VCaP (cell line): ENCODE measurements at regions not wholly inside any gene's neighbourhood (a gene's known extent, or its start where the extent isn't known, plus 50 kb on each side); places are given as distances from the start of the nearest gene placed in this dataset.
A peak's percentile ranks its signal among the peaks of the same experiment; 100 is the strongest.

ENCODE experiments used
- H3K27ac ChIP-seq: fragments of 450-650 bp; 2 replicates; pipeline ENCODE4 v1.5.1; 2017
- TF ChIP-seq, protein P1 (sequence below): fragments of 450-650 bp; conservative IDR thresholded peaks from 2 replicates; pipeline ENCODE4 v1.5.1; 2017; ENCODE audit warnings: mild to moderate bottlenecking, moderate library complexity

DNA sequence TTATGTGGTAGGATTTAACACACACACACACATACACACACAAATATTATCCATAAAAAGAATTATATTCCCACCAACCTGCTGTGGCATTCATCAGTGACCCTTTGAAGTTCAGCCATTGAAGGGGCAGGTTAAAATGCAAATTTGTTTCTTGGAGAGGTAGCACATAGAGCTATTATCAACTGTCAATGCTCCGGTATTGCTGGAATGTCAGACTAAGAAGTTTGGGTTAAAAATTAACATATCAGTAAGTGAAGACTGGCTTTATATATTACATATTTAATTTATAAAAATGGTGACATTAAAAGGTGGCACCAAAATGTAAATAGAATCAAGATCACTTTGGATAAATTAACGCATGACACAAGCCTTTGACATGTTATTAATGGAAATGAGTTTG lies 207.3 kb downstream of the DAD1 start:
- H3K27ac ChIP-seq = no peak overlapping the region
- TF ChIP-seq, protein P1, sequence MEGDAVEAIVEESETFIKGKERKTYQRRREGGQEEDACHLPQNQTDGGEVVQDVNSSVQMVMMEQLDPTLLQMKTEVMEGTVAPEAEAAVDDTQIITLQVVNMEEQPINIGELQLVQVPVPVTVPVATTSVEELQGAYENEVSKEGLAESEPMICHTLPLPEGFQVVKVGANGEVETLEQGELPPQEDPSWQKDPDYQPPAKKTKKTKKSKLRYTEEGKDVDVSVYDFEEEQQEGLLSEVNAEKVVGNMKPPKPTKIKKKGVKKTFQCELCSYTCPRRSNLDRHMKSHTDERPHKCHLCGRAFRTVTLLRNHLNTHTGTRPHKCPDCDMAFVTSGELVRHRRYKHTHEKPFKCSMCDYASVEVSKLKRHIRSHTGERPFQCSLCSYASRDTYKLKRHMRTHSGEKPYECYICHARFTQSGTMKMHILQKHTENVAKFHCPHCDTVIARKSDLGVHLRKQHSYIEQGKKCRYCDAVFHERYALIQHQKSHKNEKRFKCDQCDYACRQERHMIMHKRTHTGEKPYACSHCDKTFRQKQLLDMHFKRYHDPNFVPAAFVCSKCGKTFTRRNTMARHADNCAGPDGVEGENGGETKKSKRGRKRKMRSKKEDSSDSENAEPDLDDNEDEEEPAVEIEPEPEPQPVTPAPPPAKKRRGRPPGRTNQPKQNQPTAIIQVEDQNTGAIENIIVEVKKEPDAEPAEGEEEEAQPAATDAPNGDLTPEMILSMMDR = no peak

DNA sequence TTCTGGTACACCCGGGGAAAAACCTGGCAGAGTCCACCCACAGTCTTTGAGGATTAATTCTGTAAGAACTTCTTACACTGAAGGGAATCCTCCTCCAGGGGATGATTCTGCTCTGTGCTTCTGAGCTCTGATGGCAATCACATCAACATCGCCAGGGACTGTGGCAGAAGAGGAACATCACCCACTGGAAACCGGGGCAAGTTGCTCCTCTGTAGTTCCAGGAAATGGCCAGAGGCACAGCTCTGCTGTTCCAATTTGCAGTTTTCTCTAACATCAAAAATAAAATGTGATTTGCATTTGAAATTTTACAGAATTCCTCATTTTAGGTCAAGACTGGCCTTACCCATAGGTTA lies 207.6 kb downstream of the DAD1 start:
- TF ChIP-seq, protein P1 = no peak
- H3K27ac ChIP-seq = no peak overlapping the region

DNA sequence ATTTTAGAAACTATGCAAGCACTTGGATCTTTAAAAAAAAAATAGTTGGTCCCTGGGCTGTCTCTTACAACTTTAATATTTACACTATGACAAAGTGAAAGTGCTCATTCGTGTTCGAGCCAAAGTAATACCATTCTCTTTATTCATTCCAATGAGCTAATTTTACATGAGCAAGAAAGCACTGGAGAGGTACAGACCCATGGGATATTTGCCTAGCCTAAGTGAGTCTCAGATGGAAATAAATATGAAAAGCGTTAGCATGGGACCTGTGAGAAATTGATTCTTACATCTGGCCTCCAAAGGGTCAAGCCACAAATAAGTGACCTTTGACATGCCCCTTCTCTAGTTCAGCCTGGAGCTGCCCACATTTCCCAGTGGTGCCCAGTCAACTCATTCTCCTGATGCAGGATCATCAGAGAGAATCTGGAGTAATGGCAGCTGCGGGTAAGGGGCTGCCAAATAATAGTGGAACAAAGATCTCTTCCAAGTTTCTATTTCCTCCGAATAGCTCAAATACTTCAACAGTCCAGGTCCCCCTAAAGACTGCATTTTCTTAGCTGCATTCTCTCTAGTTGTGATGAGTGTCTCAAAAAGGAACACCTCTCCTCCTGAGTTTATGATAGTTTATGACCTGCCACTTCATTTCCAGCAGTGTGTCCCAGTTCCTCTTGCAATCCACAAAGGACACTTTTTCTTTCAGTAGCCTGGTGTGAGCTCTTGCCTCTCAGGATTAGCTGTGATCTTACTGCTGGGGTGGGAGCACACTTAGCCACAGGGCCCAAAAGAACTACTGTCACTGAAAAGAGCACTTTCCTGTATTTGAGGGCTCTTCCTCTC lies 208.2 kb downstream of the DAD1 start:
- no peak overlapping the region for H3K27ac ChIP-seq
- TF ChIP-seq, protein P1 = no peak

DNA sequence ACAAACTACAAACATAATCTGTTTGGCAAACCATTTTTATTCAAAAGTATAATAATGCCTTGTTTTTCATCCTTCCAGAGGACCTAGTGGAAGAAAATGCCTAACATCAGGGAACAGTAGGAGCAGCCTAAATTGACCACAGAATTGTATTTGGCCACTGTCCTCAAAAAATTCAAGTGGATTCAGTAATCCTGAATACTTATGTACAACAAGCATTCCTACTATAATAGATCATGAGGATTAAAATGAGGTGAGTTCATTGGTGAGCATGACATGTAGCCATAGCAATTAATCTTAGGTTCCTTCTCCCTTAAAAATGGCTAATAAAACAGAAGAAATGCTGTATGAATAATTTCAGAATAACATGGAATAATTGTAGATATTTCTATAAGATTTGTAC lies 209.3 kb downstream of the DAD1 start:
- TF ChIP-seq, protein P1 = no peak

DNA sequence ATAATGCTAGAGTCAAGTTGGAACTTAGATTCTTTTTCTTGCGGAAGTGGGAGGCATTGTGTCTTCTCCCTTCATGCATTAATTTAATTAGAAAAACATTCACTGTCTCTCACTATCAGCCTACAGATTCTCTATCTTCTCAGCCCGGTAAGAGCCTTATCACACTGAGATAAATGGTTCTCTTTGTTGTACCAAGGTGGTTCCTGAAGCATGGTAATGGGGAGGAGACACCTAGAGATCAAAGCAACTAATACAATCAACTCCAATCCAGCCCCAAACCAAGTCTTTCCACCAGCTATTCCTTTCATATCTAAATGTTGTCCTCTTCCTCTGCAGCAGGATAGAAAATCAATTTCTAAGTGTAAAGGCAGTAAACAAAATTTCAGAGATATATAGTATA lies 210.8 kb downstream of the DAD1 start:
- TF ChIP-seq, protein P1 = no peak
- no peak overlapping the region for H3K27ac ChIP-seq

More for the DNA sequence above, 209.3 kb downstream of the DAD1 start:
- H3K27ac ChIP-seq = no peak overlapping the region

DNA sequence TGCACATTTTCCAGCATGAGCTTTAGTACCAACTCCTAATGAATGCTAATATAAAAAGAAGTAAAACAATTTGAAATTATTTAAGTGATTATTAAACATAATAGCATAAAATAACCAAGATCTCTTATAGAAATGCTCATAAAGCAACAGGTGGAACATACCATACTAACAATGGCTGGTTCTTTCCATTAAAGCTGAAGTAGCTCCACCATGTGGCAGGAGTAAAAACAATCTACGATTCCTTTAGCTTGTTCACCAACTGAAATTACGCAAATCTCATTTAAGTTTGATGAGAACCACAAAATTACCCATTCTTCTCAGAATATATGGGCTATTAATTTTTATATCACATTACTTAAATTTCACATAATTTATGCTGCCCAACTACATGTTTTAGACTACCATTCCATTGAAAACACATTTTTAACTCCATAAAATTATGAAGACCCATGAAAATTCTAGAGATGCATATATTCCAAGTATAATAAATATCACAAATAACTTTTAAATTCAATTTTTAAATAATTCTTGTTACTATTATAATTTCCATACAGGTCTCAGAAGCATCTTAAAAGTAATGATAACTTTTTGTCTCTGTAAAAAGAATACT lies 213.6 kb downstream of the DAD1 start:
- TF ChIP-seq, protein P1 = peak; percentile 78

DNA sequence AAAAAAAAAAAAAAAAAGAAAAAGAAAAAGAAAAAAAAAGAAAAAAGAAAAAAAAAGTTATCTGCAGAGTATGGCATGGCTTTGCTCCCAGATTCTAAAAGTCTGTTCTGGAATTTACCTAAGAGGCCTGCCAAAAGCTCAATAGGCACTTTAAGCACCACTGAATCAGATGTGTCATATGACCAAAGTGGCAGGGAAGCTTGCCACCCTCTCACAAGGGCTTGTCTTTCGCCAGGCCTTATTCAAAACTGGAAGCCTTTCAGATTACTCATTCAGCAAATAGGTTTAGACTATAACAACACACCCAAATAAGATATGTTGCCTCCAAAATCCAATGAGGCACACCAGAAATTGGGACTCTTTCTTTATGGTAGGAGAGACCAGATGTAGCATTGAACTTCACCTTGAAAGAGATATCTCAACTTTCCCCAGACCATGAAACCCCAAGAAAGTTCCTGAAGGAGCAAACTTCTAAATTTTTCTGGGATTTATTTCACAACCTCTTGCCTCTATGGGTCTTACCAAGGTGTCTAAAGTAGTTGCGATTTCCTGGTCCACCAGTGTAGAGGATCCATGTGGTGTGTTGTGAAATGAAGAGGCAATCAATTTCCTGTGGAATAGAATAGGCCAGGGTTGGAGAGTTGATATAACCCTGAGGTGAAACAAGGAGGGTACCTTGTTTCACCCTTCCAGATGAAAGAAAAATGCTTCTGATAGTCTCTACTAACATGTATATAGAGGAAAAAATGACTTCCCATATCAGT lies 218.8 kb downstream of the DAD1 start:
- no peak overlapping the region for H3K27ac ChIP-seq
- TF ChIP-seq, protein P1 = no peak

More for the DNA sequence above, 213.6 kb downstream of the DAD1 start:
- no peak overlapping the region for H3K27ac ChIP-seq
